Activated CD4-positive, alpha-beta T cell treated with anti-CD3 and anti-CD28 coated beads, Interleukin-2, amount 10 ng/mL, durations not matched to agents 24 days and 14 days (primary cell): ENCODE measurements at regions not wholly inside any gene's neighbourhood (a gene's known extent, or its start where the extent isn't known, plus 50 kb on each side); places are given as distances from the start of the nearest gene placed in this dataset.
A peak's percentile ranks its signal among the peaks of the same experiment; 100 is the strongest.

ENCODE experiments used
- DNase-seq: peaks from one replicate; pipeline ENCODE4 v3.0.0; 2022
- H3K27ac Mint-ChIP-seq: one replicate; pipeline ENCODE4 v1.8.0; 2022; ENCODE audit warnings: mild to moderate bottlenecking, mixed read lengths
- H3K27me3 Mint-ChIP-seq: one replicate; pipeline ENCODE4 v1.8.0; 2022; ENCODE audit warnings: mixed read lengths
- H3K36me3 Mint-ChIP-seq: one replicate; pipeline ENCODE4 v1.8.0; 2022; ENCODE audit warnings: low read depth, mild to moderate bottlenecking, mixed read lengths
- H3K4me1 Mint-ChIP-seq: one replicate; pipeline ENCODE4 v1.8.0; 2021; ENCODE audit warnings: mixed read lengths
- H3K4me3 Mint-ChIP-seq: one replicate; pipeline ENCODE4 v1.8.0; 2022; ENCODE audit warnings: mild to moderate bottlenecking, moderate library complexity, mixed read lengths
- H3K9me3 Mint-ChIP-seq: one replicate; pipeline ENCODE4 v1.8.0; 2021; ENCODE audit warnings: mixed read lengths
- intact Hi-C: fragments of 100-400 bp; cut with micrococcal nuclease; formaldehyde crosslinking; loops from one replicate; pipeline ENCODE4 v1.15.1; 2023

GRCh38 chr14:71586131-71586897, 345.9 kb upstream of the RGS6 start:
- H3K36me3 Mint-ChIP-seq, result peaks cover 40% of the 10 kb centered on the region

GRCh38 chr14:71588028-71588427, 344.2 kb upstream of the RGS6 start:
- Mint-ChIP-seq H3K4me3 (no peak overlapping the region), H3K4me1 (peaks cover 45% of the 10 kb centered on the region), H3K27ac (no peak overlapping the region), H3K36me3 (peaks cover 38% of the 10 kb centered on the region), H3K9me3 (no peaks in the 10 kb centered on the region), H3K27me3 (no peaks in the 10 kb centered on the region)
- DNase-seq, result no peak
- intact Hi-C loops, result no loop called here

More at GRCh38 chr14:71586131-71586897, 345.9 kb upstream of the RGS6 start:
- H3K27ac Mint-ChIP-seq, result no peak overlapping the region
- peaks cover 43% of the 10 kb centered on the region for H3K4me1 Mint-ChIP-seq
- H3K27me3 Mint-ChIP-seq, result no peaks in the 10 kb centered on the region
- intact Hi-C loops, result no loop called here
- no peaks in the 10 kb centered on the region for H3K9me3 Mint-ChIP-seq
- DNase-seq, result peak; percentile 43
- peak overlapping the region; percentile 16 for H3K4me3 Mint-ChIP-seq

- Mint-ChIP-seq H3K4me3 (no peak overlapping the region), H3K36me3 (peaks cover 38% of the 10 kb centered on the region), H3K27ac (no peak overlapping the region), H3K9me3 (no peaks in the 10 kb centered on the region), H3K4me1 (peaks cover 47% of the 10 kb centered on the region), H3K27me3 (no peaks in the 10 kb centered on the region)
- intact Hi-C loops, result no loop called here
- DNase-seq, result no peak
Observed at GRCh38 chr14:71588576-71589215, 343.5 kb upstream of the RGS6 start.

- no peak overlapping the region for H3K4me3 Mint-ChIP-seq
- no peaks in the 10 kb centered on the region for H3K9me3 Mint-ChIP-seq
- peaks cover 34% of the 10 kb centered on the region for H3K36me3 Mint-ChIP-seq
- H3K27me3 Mint-ChIP-seq, result no peaks in the 10 kb centered on the region
- H3K4me1 Mint-ChIP-seq, result peaks cover 47% of the 10 kb centered on the region
- no peak for DNase-seq
- intact Hi-C loops, result loop anchor here (5.0 to 10.0 kb wide), 2 partner anchors 68 to 125 kb away; no protein-coding TSS in a partner anchor
- no peak overlapping the region for H3K27ac Mint-ChIP-seq
Observed at GRCh38 chr14:71589609-71590008, 342.6 kb upstream of the RGS6 start.

- intact Hi-C loops, result loop anchor here (5.0 to 10.0 kb wide), 2 partner anchors 67 to 125 kb away; no protein-coding TSS in a partner anchor
- Mint-ChIP-seq H3K27ac (no peak overlapping the region), H3K27me3 (no peaks in the 10 kb centered on the region), H3K36me3 (peaks cover 34% of the 10 kb centered on the region), H3K4me1 (peaks cover 52% of the 10 kb centered on the region), H3K9me3 (no peaks in the 10 kb centered on the region), H3K4me3 (no peak overlapping the region)
- no peak for DNase-seq
Observed at GRCh38 chr14:71590131-71590530, 342.1 kb upstream of the RGS6 start.

GRCh38 chr14:71591231-71591630, 341.0 kb upstream of the RGS6 start:
- no peak for DNase-seq
- H3K27ac Mint-ChIP-seq, result no peak overlapping the region
- H3K9me3 Mint-ChIP-seq, result no peaks in the 10 kb centered on the region
- no peaks in the 10 kb centered on the region for H3K27me3 Mint-ChIP-seq
- intact Hi-C loops, result loop anchor here (5.0 to 10.0 kb wide), 2 partner anchors 66 to 124 kb away; no protein-coding TSS in a partner anchor
- no peak overlapping the region for H3K4me3 Mint-ChIP-seq
- peaks cover 30% of the 10 kb centered on the region for H3K36me3 Mint-ChIP-seq
- peaks cover 53% of the 10 kb centered on the region for H3K4me1 Mint-ChIP-seq

- H3K27ac Mint-ChIP-seq, result peak overlapping the region; percentile 58
- H3K4me3 Mint-ChIP-seq, result peak overlapping the region; percentile 48
- H3K36me3 Mint-ChIP-seq, result peaks cover 30% of the 10 kb centered on the region
- H3K9me3 Mint-ChIP-seq, result no peaks in the 10 kb centered on the region
- DNase-seq, result peak; percentile 72
- peaks cover 51% of the 10 kb centered on the region for H3K4me1 Mint-ChIP-seq
- no peaks in the 10 kb centered on the region for H3K27me3 Mint-ChIP-seq
- intact Hi-C loops, result loop anchor here (2.0 to 10.0 kb wide), 3 partner anchors 37 to 123 kb away; no protein-coding TSS in a partner anchor
Observed at GRCh38 chr14:71591929-71592328, 340.3 kb upstream of the RGS6 start.

GRCh38 chr14:71592361-71592760, 339.9 kb upstream of the RGS6 start:
- Mint-ChIP-seq H3K27ac (no peak overlapping the region), H3K27me3 (no peaks in the 10 kb centered on the region), H3K36me3 (peaks cover 31% of the 10 kb centered on the region), H3K4me3 (peak overlapping the region; percentile 37), H3K4me1 (peaks cover 53% of the 10 kb centered on the region), H3K9me3 (no peaks in the 10 kb centered on the region)
- intact Hi-C loops, result loop anchor here (2.0 to 10.0 kb wide), 3 partner anchors 38 to 122 kb away; no protein-coding TSS in a partner anchor
- DNase-seq, result no peak

- Mint-ChIP-seq H3K36me3 (peaks cover 30% of the 10 kb centered on the region), H3K27me3 (no peaks in the 10 kb centered on the region), H3K9me3 (no peaks in the 10 kb centered on the region), H3K4me3 (no peak overlapping the region), H3K27ac (peak overlapping the region; percentile 16), H3K4me1 (peaks cover 57% of the 10 kb centered on the region)
- no peak for DNase-seq
- intact Hi-C loops, result loop anchor here (2.0 to 10.0 kb wide), 3 partner anchors 39 to 121 kb away; no protein-coding TSS in a partner anchor
Observed at GRCh38 chr14:71593966-71594365, 338.3 kb upstream of the RGS6 start.

GRCh38 chr14:71594821-71595220, 337.4 kb upstream of the RGS6 start:
- peak; percentile 81 for DNase-seq
- Mint-ChIP-seq H3K9me3 (no peaks in the 10 kb centered on the region), H3K27ac (peak overlapping the region; percentile 72), H3K36me3 (peaks cover 28% of the 10 kb centered on the region), H3K4me3 (peak overlapping the region; percentile 48), H3K4me1 (peaks cover 54% of the 10 kb centered on the region), H3K27me3 (no peaks in the 10 kb centered on the region)
- intact Hi-C loops, result loop anchor here (5.0 to 10.0 kb wide), 3 partner anchors 62 to 273 kb away; partner anchors contain the start of gene SIPA1L1

GRCh38 chr14:71595441-71595840, 336.8 kb upstream of the RGS6 start:
- Mint-ChIP-seq H3K27me3 (no peaks in the 10 kb centered on the region), H3K4me3 (peak overlapping the region; percentile 17), H3K36me3 (peaks cover 34% of the 10 kb centered on the region), H3K9me3 (peaks cover 6% of the 10 kb centered on the region), H3K27ac (peak overlapping the region; percentile 56), H3K4me1 (peaks cover 54% of the 10 kb centered on the region)
- no peak for DNase-seq
- intact Hi-C loops, result loop anchor here (5.0 to 10.0 kb wide), 2 partner anchors 119 to 273 kb away; partner anchors contain the start of gene SIPA1L1

- Mint-ChIP-seq H3K9me3 (peaks cover 19% of the 10 kb centered on the region), H3K36me3 (peaks cover 43% of the 10 kb centered on the region), H3K4me3 (no peak overlapping the region), H3K4me1 (peaks cover 46% of the 10 kb centered on the region), H3K27ac (no peak overlapping the region), H3K27me3 (no peaks in the 10 kb centered on the region)
- no peak for DNase-seq
- intact Hi-C loops, result loop anchor here (5.0 to 10.0 kb wide), 2 partner anchors 117 to 275 kb away; partner anchors contain the start of gene SIPA1L1
Observed at GRCh38 chr14:71597287-71597920, 334.8 kb upstream of the RGS6 start.

GRCh38 chr14:71597955-71598660, 334.1 kb upstream of the RGS6 start:
- no peak for DNase-seq
- Mint-ChIP-seq H3K9me3 (peaks cover 19% of the 10 kb centered on the region), H3K27me3 (no peaks in the 10 kb centered on the region), H3K4me1 (peaks cover 47% of the 10 kb centered on the region), H3K27ac (peak overlapping the region; percentile 25), H3K4me3 (peak overlapping the region; percentile 15), H3K36me3 (peaks cover 46% of the 10 kb centered on the region)
- intact Hi-C loops, result loop anchor here (5.0 to 10.0 kb wide), 2 partner anchors 117 to 276 kb away; partner anchors contain the start of gene SIPA1L1
